ENCODE measurements at regions not wholly inside any gene's neighbourhood (a gene's known extent, or its start where the extent isn't known, plus 50 kb on each side); places are given as distances from the start of the nearest gene placed in this dataset.

DNA sequence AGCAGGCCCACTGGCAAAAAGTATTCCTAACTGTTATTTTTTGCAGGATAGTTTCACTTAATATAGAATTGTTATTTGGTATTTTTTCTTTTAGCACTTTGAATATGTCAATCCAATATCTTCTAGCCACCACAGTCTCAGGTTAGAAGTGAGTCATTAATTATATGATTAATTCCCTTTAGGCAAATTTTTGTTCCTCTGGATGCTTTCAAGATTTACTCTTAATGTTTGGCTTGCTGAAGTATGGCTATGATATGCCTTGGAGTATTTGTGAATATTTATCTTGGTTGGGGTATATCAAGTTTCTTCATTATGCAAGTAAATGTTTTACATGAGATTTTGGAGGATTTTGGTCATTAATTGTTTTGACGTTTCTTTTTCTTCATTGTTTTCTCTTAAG, 152.1 kb upstream of the ALCAM start:
- no peak for TF ChIP-seq CTCF (conservative IDR thresholded peaks at IDR 0.05; ENCODE audit: low read depth, low read length)
- no peak for DNase-seq (ENCODE audit: low read depth)
- no peak overlapping the region for H3K4me3 ChIP-seq (ENCODE audit: low read depth, low read length)

- TF ChIP-seq CTCF (conservative IDR thresholded peaks at IDR 0.05; ENCODE audit: low read depth, low read length), result no peak
- H3K4me3 ChIP-seq (ENCODE audit: low read depth, low read length), result no peak overlapping the region
- DNase-seq (ENCODE audit: low read depth), result no peak
Measured at GRCh38 chr3:105222568-105223093, 144.1 kb upstream of the ALCAM start.

DNA sequence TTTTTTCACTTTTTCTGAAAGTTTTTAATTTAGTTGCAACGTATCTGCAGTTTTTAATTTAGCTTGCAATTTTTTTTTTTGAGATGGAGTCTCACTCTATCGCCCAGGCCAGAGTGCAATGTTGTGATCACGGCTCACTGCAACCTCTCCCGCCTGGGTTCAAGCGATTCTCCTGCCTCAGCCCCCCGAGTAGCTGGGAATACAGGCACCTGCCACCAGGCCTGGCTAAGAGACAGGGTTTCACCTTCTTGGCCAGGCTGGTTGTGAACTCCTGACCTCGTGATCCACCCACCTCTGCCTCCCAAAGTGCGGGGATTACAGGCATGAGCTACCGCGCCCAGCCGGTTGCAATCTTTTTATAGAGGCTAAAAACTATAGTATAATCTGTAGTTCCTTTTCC, 142.9 kb upstream of the ALCAM start:
- TF ChIP-seq CTCF (conservative IDR thresholded peaks at IDR 0.05; ENCODE audit: low read depth, low read length), result no peak
- H3K4me3 ChIP-seq (ENCODE audit: low read depth, low read length), result no peak overlapping the region
- DNase-seq (ENCODE audit: low read depth), result no peak

DNA sequence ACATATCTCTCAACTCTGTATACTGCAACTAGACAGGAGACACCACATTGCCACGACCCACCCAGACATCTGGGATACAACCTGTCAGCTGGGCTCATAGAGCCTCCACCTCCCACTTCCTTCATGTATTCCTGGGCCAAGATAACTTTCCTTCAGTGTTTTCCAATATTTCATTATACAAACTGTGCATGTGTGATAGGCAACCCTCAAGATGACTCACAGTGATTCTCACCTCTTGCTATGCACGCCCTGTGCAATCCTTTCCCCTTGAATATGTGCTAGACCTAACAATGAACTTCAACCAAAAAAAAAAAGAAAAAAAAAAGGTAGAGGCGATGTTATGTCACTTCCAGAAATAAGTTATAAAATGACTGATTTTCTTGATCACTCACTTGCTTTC, 138.0 kb upstream of the ALCAM start:
- H3K4me3 ChIP-seq (ENCODE audit: low read depth, low read length), result no peak overlapping the region
- DNase-seq (ENCODE audit: low read depth), result no peak
- TF ChIP-seq CTCF (conservative IDR thresholded peaks at IDR 0.05; ENCODE audit: low read depth, low read length), result no peak

GRCh38 chr3:105232553-105232952, 134.2 kb upstream of the ALCAM start:
- H3K4me3 ChIP-seq (ENCODE audit: low read depth, low read length), result no peak overlapping the region
- DNase-seq (ENCODE audit: low read depth), result no peak
- TF ChIP-seq CTCF (conservative IDR thresholded peaks at IDR 0.05; ENCODE audit: low read depth, low read length), result no peak

DNA sequence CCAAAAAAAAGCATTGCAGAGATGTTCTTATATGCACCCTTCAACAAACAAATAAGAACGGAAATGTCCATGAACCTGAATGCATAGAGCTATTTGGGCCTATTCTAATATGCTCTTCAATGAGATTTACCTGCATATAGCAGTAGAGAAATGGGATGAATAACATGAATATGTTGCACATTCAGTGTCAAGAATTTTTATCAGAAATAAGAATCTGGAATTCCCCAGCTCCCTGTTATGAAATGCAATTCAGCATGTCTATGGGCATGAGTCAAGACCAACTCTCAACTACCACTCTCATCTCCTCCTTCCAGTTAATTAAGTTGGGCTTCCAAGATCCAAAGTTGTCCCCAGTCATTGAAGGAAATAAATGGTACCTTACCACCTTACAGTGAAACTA, 133.7 kb upstream of the ALCAM start:
- no peak overlapping the region for H3K4me3 ChIP-seq (ENCODE audit: low read depth, low read length)
- TF ChIP-seq CTCF (conservative IDR thresholded peaks at IDR 0.05; ENCODE audit: low read depth, low read length), result no peak
- peak; percentile 47 for DNase-seq (ENCODE audit: low read depth)

GRCh38 chr3:105235221-105235620, 131.5 kb upstream of the ALCAM start:
- no peak for DNase-seq (ENCODE audit: low read depth)
- no peak overlapping the region for H3K4me3 ChIP-seq (ENCODE audit: low read depth, low read length)
- TF ChIP-seq CTCF (conservative IDR thresholded peaks at IDR 0.05; ENCODE audit: low read depth, low read length), result no peak
